GM21381 (cell line): ENCODE measurements at regions not wholly inside any gene's neighbourhood (a gene's known extent, or its start where the extent isn't known, plus 50 kb on each side); places are given as distances from the start of the nearest gene placed in this dataset.
"Not testable (repeated sequence)": the region's sequence is repeated elsewhere in the genome, so short reads cannot be mapped to it uniquely, and the experiment has no call there.

Source experiments
- ATAC-seq: cut with Tn5 transposase; IDR thresholded peaks from one replicate; pipeline ENCODE4 v1.9.1; 2021; ENCODE audit warnings: mild to moderate bottlenecking, moderate library complexity; ENCODE audit not compliant: unreplicated experiment

- ATAC-seq, result not testable (repeated sequence)
These were observed 343.3 kb upstream of the PLGLB2 start for GRCh38 chr2:87404411-87405255.

GRCh38 chr2:87405531-87406216 is 342.2 kb upstream of the PLGLB2 start:
- not testable (repeated sequence) for ATAC-seq

GRCh38 chr2:87406406-87407175 is 341.3 kb upstream of the PLGLB2 start:
- not testable (repeated sequence) for ATAC-seq

- ATAC-seq, result not testable (repeated sequence)
These were observed 338.3 kb upstream of the PLGLB2 start for GRCh38 chr2:87409601-87410000.

- ATAC-seq, result not testable (repeated sequence)
These were observed 337.5 kb upstream of the PLGLB2 start for GRCh38 chr2:87410371-87410770.

- not testable (repeated sequence) for ATAC-seq
These were observed 335.7 kb upstream of the PLGLB2 start for GRCh38 chr2:87412036-87412820.

- not testable (repeated sequence) for ATAC-seq
These were observed 333.6 kb upstream of the PLGLB2 start for GRCh38 chr2:87414331-87414730.

- ATAC-seq, result not testable (repeated sequence)
These were observed 332.9 kb upstream of the PLGLB2 start for GRCh38 chr2:87414795-87415570.

- ATAC-seq, result not testable (repeated sequence)
These were observed 332.2 kb upstream of the PLGLB2 start for GRCh38 chr2:87415586-87416265.

GRCh38 chr2:87416266-87416592 is 331.7 kb upstream of the PLGLB2 start:
- not testable (repeated sequence) for ATAC-seq

- ATAC-seq, result not testable (repeated sequence)
These were observed 330.7 kb upstream of the PLGLB2 start for GRCh38 chr2:87417147-87417546.

- ATAC-seq, result not testable (repeated sequence)
These were observed 329.9 kb upstream of the PLGLB2 start for GRCh38 chr2:87417742-87418567.

GRCh38 chr2:87418823-87419822 is 328.8 kb upstream of the PLGLB2 start:
- not testable (repeated sequence) for ATAC-seq

GRCh38 chr2:87419980-87420379 is 327.9 kb upstream of the PLGLB2 start:
- not testable (repeated sequence) for ATAC-seq

- not testable (repeated sequence) for ATAC-seq
These were observed 326.9 kb upstream of the PLGLB2 start for GRCh38 chr2:87420954-87421353.

- ATAC-seq, result not testable (repeated sequence)
These were observed 323.8 kb upstream of the PLGLB2 start for GRCh38 chr2:87423796-87424762.
